Stimulated activated CD4-positive, alpha-beta T cell treated with anti-CD3 and anti-CD28 coated beads, Interleukin-2, amount 100 ng/mL, for 48 hours (primary cell): ENCODE measurements at regions not wholly inside any gene's neighbourhood (a gene's known extent, or its start where the extent isn't known, plus 50 kb on each side); places are given as distances from the start of the nearest gene placed in this dataset.

Experiments used
- DNase-seq, 2 donors: peaks; one replicate each; pipeline ENCODE4 v3.0.0-alpha.2; 2020

DNA sequence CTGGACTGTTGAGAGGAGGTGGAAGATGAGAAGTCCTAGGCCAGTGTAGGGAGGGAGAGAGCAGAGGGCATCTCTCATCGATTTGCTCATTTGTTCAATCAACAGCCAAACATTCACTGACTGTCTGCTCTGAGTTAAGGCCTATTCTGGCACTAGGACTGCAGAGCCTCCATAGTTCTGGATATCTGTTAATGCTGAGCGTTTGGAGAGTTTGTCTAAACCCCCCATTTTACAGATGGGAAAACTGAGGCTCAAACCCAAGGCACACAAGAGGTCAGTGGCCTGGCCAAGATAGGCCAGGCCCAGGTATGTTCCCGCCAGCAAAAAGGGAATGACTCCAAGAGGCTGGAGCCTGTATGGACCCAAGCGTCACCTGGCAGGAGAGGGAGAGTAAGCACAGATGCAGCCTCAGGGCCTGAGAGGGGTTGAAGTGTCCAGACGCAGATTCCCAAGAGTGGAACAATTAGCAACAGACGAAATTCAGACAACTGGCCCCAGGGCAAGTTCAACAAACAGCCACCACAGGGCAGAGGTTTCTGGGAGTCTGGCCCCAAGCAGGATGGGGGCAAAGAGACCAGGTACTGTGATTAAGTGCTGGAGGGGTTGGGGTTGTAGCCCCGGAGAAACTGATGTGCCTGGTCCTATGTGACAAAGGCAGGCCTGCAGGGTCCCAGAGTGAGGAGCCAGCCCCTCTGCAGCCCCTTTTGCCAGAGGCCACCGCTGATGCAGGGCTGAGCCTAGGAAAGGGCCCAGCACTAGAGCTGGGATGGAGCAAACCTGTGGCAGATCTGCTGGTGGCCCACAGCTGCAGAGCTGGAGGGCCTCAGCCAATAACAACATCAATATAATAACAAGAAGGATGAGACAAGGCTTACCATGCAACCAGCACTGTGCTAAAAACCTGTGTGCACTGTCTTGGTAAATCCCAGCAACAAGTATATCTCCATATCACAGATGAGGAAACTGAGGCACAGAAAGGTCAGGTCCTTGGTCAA, 245.1 kb upstream of the TLE3 start:
- DNase-seq = no peak

DNA sequence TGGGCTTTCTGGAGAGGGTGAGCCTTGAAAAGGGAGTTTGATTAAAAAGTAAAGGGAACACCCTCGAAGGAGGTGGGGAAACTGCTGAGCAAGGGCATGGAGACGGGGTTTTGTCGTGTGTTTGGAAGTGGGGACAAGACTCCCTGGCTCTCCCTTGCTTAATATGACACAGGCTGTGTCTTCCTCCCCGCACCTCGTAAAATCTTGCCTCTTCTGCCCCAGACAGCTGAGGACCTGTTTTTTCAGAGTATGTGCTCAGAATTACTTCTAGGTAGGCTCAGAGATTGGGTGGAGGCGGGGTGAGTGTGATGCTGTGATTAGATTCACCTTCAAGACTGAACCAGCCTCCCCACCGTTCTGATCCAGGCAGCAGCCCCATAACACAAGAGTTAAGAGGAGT, 244.4 kb upstream of the TLE3 start:
- DNase-seq = no peak

DNA sequence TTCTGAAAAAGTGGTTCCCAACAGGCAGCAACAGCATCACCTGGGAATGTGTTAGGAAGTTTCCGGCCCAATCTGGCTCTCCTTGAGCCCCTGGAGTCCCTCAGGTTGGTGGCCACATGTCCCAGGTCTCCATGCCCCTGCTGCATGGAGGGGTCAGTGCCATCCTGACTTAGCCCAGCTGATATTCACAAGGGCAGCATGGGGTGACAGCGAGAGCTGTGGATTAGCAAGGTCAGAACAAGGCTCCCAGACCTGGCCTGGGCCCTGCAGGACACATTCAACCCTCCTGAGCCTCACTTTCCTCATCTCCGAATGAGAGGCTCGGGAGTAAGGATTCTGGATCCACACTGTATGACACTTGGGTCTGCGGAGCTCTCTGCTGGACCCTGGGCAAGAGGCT, 243.8 kb upstream of the TLE3 start:
- no peak for DNase-seq

DNA sequence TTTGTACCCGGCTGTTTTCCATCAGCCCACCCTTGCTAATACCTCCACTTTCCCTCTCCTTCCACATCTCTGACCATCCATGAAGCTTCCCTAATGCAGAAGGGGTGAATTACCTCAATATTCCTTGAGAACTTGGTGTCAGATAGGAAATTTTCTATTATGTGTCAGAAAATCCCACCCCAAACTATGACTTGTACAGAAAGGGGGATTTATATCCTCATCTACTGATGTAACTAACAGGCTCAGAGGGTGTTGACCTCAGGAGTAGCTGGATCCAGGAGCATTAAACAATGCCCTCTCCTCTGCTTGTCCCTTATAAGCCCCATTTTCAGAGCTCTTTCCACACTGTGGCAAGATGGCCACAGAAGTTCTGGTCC, 242.8 kb upstream of the TLE3 start:
- DNase-seq = no peak

DNA sequence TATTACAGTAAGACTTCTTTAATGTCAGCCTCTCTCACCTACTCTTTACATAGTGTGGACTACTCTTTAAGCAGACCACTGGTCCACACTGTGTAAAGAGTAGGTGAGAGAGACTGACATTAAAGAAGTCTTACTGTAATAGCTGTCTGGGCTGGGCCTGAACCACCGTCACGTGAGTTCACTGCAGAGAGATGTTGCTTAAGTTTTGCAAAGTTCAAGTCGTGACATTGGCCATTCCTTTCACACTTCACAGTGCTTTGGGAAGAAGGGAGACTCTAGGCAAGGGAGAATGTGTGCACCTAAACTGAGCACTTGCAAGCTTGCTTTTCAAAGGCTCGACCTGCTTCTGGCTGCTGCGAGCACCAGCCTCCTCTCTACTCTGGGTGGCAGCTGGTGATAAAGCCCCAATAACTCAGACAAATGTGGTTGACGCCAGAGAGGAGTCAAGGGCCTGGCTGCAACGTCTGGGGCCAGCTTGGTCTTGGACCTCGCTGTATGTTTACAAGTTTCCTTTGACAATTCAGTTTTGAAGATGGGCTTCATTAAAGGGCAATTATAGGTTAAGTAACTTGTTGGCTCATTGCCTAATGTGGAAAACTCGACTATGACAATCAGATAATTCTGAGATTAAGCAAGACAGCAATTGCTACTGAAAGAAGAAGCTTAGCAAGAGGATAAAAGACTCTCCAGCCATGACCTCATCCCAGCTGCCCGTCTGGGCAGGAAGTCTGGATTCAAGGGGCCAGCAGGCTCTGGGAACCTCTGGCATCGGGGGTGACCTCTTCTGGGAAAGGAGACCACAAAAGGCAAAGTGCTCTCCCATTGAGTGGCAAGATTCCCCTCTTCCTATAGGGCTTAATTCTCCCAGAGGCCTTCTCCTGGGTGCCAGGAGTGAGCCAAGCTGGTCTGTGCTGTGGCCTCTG, 242.1 kb upstream of the TLE3 start:
- no peak for DNase-seq

DNA sequence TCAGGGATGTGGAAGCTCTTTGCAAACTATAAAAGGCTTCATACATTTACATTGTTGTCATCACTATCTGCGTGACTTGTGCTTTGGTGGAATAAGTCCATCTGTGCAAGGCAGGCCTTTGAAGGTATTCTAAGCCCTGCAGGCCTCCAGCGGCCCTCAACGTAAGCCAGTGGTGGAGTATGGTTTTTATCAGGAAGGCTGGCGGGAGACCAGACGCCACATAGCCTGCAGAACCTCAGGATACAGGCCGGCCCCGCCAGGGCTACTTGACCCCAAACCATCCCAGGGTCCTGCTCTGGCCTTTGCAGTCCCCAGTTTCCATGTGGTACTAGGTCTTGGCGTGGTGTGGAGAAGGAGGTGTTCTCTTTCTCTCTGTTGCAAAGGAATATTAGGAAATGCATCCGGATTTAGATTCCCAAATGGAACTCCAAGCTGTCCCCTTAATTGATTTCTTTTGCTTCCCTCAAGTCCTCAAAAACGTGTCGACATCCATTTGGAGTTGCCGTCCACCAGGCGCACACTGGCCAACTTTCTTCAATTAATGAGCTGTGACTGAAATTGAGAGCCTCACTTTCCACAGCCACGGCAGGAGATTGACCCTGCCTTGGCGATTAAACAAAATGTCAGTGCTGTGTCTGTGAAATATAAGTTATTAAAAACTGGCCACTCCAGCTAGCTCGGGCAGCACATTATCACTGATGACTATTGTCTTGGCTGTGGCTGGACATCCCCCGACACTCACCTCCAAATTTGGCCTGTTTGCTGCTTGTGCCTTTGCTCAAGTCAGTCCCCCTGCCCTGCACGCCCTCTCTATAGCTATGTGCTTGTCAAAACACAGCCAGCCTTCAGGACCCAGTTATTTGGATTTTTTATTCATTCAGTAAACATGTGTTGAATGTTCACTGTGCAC, 239.8 kb upstream of the TLE3 start:
- no peak for DNase-seq

DNA sequence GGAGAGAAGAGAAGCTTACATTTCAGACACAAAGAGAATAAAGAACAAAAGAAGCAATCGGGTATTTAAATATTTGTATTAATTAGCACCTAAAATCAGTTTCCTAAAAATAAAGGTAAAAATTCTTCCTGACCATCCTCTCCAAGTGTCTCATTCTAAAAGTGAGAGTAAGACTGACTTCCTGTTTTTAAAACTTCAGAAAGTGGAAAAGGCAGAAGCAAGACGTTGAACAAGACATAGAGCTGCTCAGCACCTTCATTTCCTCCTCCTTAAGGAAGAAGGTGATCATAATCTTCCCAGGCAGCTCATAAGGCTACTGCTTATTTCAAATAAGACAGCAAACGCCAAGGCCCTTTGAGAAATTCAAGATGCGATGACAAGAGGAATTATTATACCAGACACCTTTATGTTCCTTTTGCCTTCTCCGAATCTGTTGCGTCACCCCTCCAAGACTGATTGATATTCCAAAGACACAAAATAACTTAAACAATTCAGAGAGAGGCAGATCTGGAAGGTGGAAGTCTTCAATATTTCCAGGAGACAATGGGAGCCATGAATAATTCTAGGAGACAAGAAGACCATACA, 238.8 kb upstream of the TLE3 start:
- DNase-seq = no peak

DNA sequence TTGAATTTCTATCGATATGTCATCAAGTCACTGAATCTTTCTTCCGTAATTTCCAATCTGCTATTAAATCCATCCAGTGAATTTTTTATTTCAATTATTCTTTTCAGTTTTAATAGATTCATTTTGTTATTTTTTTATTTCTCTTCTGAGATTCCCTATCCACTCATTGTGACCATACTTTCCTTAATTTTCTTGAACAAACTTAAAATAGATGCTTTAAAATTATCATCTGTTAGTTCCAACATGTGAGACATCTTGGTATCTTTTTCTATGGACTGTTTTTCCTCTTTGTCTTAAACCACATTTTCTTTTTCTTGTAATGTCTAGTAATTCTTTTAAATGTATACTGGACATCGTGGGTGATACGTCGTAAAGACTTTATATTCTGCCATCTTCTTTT, 236.6 kb upstream of the TLE3 start:
- no peak for DNase-seq

DNA sequence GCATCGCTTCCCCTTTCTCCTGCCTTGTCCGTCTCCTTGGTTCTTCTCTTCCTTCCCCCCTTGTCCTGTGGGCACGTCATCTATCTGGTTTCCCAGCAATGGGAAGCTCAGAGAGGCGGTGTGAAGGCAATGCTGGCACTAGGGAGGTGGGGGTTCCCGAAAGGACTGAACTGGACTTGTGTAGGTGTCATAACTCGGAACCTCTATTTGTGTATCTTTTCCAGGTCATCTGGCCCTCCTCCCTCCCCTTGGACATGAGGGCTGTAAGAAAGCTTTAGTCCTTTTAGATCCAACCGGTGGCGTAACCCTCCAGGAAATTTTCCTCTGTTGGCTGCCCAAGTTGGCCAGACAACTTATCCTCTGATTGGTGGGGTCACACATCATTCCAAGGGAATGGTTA, 231.5 kb upstream of the TLE3 start:
- no peak for DNase-seq

DNA sequence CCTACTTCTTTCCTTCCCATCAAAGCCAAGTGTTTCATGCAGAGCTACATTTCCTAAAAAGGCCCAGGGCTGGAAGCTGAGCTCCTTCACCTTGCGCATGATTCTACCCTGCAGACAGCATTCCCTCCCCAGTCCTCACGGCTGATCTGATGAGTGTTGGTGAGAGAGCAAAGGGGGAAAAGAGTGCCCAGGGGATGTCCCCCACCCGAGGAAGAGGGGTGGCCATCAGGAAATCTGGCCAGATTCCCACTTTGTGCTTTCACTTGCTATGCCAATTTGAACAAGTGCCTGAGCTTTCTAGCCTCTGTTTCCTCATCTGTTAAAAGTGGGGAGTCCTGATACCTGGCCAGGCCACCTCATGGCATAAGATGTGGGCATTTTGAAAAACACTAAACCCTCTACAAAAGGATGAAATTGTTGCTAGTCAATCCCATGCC, 231.0 kb upstream of the TLE3 start:
- DNase-seq = no peak

DNA sequence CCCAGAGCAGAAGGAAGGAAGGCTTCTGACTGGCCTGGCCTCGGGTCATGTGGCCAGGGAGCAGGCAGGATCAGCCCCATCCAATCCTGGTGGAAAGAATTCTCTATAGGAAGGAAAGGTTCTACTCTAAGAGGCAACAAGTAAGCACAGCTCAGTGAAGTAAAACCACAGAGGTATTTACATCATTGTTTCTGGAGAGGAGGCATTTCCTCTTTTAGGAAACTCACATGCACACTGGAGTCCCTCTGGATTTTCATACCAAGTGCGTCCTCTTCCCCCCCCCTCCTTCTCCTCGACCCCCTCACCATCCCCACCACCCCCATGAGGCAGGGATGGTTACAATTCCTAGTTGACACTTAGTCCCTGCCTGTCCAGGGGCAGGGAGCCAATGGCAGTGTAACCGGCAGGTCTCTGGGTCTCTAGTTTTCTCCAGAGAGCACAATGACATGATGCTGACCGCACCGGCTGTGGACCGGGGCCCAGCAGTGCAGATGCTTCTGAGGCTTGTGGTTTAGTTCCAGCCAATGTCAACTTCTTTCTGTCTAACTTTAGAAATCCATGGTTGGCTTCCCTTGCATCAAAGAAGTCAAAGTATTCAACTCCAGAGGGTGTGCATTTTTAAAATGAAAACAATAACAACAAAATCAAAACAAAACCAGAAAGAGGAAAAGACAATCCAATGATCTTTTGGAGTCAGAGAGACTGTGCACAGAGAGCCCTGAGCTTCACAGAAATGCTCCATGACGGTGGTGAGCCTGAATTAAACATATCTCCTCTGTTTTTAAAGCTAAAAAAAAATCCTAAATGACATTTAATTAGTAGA, 230.3 kb upstream of the TLE3 start:
- no peak for DNase-seq

DNA sequence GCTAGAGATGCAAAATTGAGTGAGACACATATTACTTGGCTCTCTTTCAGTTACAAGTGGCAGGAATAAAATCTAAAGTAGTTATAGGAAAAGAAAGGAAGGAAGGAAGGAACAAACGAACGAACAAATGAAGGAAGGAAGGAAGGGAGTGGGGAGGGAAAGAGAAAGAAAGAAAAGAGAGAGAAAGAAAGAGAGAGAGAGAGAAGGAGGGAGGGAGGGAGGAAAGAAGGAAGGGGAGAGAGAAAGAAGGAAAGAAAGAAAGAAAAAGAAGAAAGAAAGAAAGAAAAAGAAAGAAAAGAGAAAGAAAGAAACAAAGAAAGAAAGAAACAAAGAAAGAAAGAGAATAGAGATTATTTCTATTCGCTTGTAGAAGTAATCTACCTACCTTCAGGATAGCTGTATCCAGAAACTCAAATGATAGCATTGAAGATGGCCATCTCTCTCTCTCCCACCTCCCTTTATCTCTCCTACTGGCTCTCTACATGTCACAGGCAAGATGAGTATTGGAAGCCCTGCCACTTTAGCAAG, 229.7 kb upstream of the TLE3 start:
- DNase-seq = no peak

DNA sequence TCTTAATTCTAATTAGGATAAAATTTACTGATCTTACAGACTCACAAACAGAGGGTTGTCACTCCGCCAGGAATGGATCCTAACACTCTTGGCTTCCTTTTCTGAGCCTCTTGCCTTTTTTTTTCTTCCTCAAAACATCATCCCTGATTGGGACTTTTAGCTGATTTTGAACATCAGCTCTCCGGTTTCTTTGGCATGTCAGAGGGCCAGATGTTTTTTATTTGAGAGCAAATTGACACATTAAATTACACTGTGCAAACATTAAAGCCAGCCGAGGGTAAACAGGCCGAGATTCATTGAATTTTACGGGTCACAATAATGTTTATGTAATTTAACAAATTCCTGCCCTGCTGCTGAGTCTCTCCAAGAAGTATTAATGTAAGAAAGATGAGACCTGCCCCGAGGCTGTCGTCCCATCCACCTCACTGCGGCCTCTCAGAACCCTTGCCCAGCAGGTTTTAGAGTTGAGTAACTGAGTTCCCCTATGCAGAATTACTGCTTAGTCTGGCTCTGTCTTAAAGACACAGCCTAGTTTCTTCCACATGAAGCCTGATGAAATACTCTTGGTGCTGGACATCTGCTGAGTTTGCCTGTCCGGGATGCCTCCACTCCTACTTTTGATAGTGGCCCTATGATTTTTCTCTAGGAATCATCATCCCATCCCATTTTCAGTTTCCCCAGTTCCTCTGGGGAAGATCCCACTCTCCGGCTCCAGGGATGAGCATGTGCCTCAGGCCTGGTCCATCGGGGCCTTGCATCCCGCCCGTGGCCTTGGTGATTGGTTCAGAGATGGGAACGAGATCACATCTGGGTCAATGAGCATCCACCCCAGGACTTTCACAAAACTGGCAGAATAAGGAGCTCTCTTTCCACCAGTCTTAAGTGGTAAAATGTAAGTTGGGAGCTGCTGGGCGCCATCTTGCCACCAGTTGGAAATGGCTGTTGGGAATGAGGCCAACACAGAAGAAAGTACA, 226.6 kb upstream of the TLE3 start:
- no peak for DNase-seq

DNA sequence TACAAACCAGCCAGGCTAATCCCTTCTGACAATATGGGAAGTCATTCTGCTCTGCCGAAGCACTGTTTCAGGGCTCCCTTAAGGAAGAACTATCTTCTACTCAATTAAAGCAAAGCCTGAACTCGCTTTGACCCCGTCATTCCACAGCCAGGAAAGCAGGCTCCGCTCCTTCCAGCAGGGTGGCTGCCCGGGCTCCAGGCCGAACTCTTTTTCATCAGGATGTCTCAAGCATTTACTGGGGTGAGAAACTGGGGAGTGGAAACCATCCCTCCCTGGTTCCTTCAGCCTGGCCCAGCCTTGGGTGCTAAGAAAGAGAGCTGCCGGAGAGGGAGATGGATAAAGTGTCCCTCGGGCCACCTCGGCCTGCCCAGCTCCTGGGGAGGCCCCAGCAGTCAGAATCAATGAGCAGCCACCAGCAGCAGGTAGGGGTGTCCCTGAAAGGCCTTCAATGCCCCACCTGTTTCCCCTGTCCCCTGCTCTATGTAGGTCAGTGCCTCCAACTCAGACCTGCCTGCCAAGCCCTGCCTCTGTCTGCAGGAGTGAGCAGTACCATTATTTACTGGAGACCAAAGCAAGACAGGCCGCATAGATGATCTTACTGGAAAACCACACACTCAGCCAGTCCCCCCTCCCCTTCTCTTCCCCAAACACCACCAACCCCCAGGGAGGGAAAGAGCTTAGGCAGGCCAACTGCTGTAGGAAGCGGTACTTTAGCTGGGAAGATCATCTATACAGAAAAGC, 225.6 kb upstream of the TLE3 start:
- no peak for DNase-seq

DNA sequence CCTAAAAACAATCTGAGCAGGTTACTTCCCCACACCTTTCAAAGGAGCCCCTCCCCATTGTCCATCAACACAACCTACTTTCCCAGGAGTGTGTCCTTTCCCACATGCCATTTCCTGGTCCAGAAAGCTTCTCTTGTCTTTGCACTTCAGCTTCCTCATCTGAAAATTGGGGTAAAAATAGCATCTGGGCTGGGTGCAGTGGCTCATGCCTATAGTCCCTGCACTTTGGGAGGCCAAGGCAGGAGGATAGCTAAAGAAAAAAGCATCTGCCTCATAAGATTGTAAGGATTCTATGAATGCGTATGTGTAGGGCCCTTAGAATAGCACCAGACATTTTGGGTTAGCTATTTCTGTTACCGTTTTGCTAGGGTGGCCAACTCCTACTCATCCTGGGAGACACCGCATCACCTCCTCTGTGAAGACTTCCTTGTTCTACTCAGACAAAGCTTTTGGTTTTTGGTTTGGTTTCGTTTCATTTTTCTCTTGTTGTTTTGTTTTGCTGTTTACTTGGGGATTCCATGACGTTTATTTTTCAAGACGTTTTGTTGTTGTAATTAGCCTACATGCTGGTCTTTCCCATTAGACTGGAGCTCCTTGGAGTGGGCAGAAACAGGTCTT, 224.4 kb upstream of the TLE3 start:
- no peak for DNase-seq

DNA sequence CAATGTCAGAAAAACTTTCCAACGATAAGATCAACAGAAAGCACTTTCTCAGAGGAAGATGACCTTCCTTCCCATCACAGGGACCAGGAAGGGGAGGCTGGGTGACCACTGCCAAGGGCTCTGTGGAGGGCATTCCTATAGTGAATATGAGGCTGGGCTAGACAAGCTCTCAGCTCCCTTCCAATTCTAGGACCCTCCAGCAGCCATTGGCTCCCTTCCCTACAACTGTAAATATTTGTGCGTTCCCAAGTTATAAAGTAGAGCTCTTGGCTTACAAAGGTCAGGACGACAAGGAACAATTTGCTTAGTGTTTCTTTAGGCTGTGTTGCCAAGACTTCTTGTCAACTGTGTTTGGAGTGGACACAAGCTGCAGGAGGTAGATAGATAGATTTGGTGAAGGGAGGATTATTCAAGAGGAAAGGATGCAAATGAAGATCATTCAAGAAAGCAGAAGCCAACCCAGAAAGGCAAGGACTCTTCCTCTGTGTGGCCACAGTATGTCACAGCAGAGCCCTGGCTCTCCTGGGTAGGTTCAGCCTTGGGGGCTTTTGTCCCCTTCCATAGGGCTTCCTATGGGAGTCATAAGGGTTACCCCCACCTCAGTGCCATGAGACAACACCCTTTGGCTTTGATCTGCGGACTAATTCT, 223.6 kb upstream of the TLE3 start:
- no peak for DNase-seq

DNA sequence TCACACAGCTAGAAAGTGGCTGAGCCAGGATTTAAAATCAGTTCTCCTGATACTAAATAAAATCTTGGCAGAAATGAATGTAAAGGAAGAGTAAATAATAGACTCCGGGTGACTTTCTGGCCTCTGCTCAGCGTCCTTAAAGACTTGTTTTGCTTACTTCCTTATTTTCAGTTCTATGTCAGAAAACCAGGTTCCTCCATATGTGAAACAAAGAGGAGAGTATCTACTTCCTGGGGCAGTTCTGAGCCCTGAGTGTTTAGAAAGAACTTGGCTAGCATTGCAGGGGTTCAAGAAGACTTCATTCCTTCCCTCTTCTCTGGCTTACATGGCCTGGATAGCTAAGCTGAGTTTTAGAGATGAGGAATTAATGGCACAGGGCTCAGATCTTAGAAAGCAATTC, 222.8 kb upstream of the TLE3 start:
- DNase-seq = no peak

DNA sequence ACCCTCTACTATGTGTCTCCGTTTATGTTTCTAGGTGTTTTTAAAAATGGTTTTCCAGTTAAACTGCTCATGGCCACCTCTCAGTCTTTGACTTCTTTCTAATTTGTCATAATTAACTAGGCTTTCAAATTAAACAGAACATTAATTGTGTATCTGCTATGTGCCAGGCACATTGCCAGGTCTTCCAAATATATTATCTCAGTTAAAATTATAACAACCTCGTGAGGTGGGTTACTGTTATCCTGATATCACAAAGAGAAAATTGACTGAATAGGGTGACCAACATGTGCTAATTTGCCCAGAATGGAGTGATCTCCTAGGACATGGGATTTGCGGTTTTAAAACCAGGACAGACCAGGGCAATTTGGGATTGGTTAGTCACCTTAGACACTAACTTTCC, 222.4 kb upstream of the TLE3 start:
- DNase-seq = no peak
